ENCODE measurements at regions not wholly inside any gene's neighbourhood (a gene's known extent, or its start where the extent isn't known, plus 50 kb on each side); places are given as distances from the start of the nearest gene placed in this dataset.

- TF ChIP-seq POLR2AphosphoS5 (IDR thresholded peaks at IDR 0.05; ENCODE audit: insufficient read depth, low read depth, low read length) (no peak), CTCF (IDR thresholded peaks at IDR 0.05; ENCODE audit: extremely low read depth in 1 of 2, insufficient read depth in 1 of 2, low read depth in 1 of 2, low read length in 2 of 2) (no peak)
These were observed 82.9 kb upstream of the SNX2 start for GRCh38 chr5:122691931-122692330.
